ENCODE measurements at regions not wholly inside any gene's neighbourhood (a gene's known extent, or its start where the extent isn't known, plus 50 kb on each side); places are given as distances from the start of the nearest gene placed in this dataset.

- H3K36me3 ChIP-seq (ENCODE audit: control insufficient read depth in 2 of 2, extremely low read depth in 1 of 2, insufficient read depth in 2 of 2, low read length in 2 of 2), result no peaks in the 10 kb centered on the region
- FAIRE-seq (no peak), DNase-seq (ENCODE audit: low read depth, low spot score) (no peak)
- no peak overlapping the region for H3K4me3 ChIP-seq (replicated peaks in 1 of 3; ENCODE audit: insufficient read depth in 1 of 3, low read depth in 1 of 3, low read length in 3 of 3)
- no peaks in the 10 kb centered on the region for H3K27me3 ChIP-seq (ENCODE audit: control insufficient read depth in 2 of 2, insufficient read depth in 2 of 2, low read length in 2 of 2)
- no peaks in the 10 kb centered on the region for H3K9me1 ChIP-seq (replicated peaks; ENCODE audit: control insufficient read depth, extremely low read depth, insufficient read depth, low read length)
- no peak overlapping the region for H3K27ac ChIP-seq (ENCODE audit: insufficient read depth, low read depth, low read length)
- no peaks in the 10 kb centered on the region for H3K4me1 ChIP-seq (ENCODE audit: control insufficient read depth, extremely low read depth, insufficient read depth, low read length)
- ChIA-PET CTCF (no interaction called here), POLR2A (no interaction called here)
- H3K79me2 ChIP-seq (ENCODE audit: control insufficient read depth, insufficient read depth, low read length), result no peaks in the 10 kb centered on the region
- H3K9me3 ChIP-seq (replicated peaks; ENCODE audit: control insufficient read depth, insufficient read depth, low read length), result no peaks in the 10 kb centered on the region
- H4K20me1 ChIP-seq (replicated peaks; ENCODE audit: control insufficient read depth, extremely low read depth, insufficient read depth, low read length), result no peaks in the 10 kb centered on the region
- dilution Hi-C loops (cut with MboI; ENCODE audit: extremely low pct_ligation_motif_present, low sequenced_read_pairs), result no loop called here
- no peak overlapping the region for H2AFZ ChIP-seq (ENCODE audit: low read depth, low read length)
- no peak overlapping the region for H3K4me2 ChIP-seq (ENCODE audit: insufficient read depth, low read length)
- H3K9ac ChIP-seq (replicated peaks; ENCODE audit: extremely low read depth, insufficient read depth, low read length), result no peak overlapping the region
- TF ChIP-seq, protein P1, sequence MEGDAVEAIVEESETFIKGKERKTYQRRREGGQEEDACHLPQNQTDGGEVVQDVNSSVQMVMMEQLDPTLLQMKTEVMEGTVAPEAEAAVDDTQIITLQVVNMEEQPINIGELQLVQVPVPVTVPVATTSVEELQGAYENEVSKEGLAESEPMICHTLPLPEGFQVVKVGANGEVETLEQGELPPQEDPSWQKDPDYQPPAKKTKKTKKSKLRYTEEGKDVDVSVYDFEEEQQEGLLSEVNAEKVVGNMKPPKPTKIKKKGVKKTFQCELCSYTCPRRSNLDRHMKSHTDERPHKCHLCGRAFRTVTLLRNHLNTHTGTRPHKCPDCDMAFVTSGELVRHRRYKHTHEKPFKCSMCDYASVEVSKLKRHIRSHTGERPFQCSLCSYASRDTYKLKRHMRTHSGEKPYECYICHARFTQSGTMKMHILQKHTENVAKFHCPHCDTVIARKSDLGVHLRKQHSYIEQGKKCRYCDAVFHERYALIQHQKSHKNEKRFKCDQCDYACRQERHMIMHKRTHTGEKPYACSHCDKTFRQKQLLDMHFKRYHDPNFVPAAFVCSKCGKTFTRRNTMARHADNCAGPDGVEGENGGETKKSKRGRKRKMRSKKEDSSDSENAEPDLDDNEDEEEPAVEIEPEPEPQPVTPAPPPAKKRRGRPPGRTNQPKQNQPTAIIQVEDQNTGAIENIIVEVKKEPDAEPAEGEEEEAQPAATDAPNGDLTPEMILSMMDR (IDR thresholded peaks at IDR 0.05; ENCODE audit: extremely low read depth in 1 of 2, insufficient read depth in 1 of 2, low read depth in 1 of 2, low read length in 2 of 2), result no peak
- TF ChIP-seq POLR2A (IDR thresholded peaks at IDR 0.05; ENCODE audit: low read depth, low read length) (no peak), JUN (IDR thresholded peaks at IDR 0.05; ENCODE audit: borderline replicate concordance, insufficient read depth, insufficient read length, low read depth) (no peak), POLR2AphosphoS5 (IDR thresholded peaks at IDR 0.05; ENCODE audit: insufficient read depth, low read depth, low read length) (no peak), MYC (IDR thresholded peaks at IDR 0.05; ENCODE audit: low read depth, low read length) (no peak), FOS (IDR thresholded peaks at IDR 0.05; ENCODE audit: borderline replicate concordance, insufficient read depth, low read length) (no peak), EZH2 (IDR thresholded peaks at IDR 0.05; ENCODE audit: borderline replicate concordance, low read depth, low read length, severe bottlenecking) (no peak), GATA2 (IDR thresholded peaks at IDR 0.05; ENCODE audit: insufficient read depth, insufficient read length, low read depth, low read length) (no peak)
- TF ChIP-seq, protein P2, sequence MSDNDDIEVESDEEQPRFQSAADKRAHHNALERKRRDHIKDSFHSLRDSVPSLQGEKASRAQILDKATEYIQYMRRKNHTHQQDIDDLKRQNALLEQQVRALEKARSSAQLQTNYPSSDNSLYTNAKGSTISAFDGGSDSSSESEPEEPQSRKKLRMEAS (IDR thresholded peaks at IDR 0.05; ENCODE audit: insufficient read depth, insufficient read length), result no peak
- no TSS peak for BruUV-seq (replicated peaks)
- intact Hi-C loops (cut with micrococcal nuclease), result no loop called here
These were observed 279.4 kb downstream of the NKX6-1 start for GRCh38 chr4:84219656-84220055.
